Right lobe of liver (tissue), 6 donors: ENCODE measurements at regions not wholly inside any gene's neighbourhood (a gene's known extent, or its start where the extent isn't known, plus 50 kb on each side); places are given as distances from the start of the nearest gene placed in this dataset.

ENCODE experiments used
- ATAC-seq, 4 donors: fragments of 200-7000 bp; cut with Tn5 transposase; one replicate each; pipeline ENCODE4 v1.9.1; 2020; ENCODE audit warnings: mild to moderate bottlenecking in 4 of 4, moderate library complexity in 4 of 4
- DNase-seq, 3 donors: peaks; one replicate each; pipeline ENCODE4 v3.0.0-alpha.2; 2020
- H3K27ac ChIP-seq, 3 donors: fragments of 200-600 bp; one replicate each; pipeline ENCODE4 v1.8.0; 2022
- H3K27me3 ChIP-seq, 2 donors: fragments of 200-600 bp; one replicate each; pipeline ENCODE4 v1.8.0; 2022
- H3K36me3 ChIP-seq, 4 donors: fragments of 200-600 bp; sonication (generic) in 1 of 4; one replicate each; pipeline versions ENCODE4 v1.5.1 to v1.8.0; 2017 to 2022; ENCODE audit warnings: control low read depth in 1 of 4
- H3K4me1 ChIP-seq, 4 donors: fragments of 200-600 bp; sonication (generic) in 1 of 4; one replicate each; pipeline versions ENCODE4 v1.5.1 to v1.8.0; 2017 to 2022; ENCODE audit warnings: control low read depth in 1 of 4
- H3K4me3 ChIP-seq, 3 donors: fragments of 200-600 bp; one replicate each; pipeline ENCODE4 v1.8.0; 2022
- H3K9me3 ChIP-seq, 4 donors: fragments of 200-600 bp; sonication (generic) in 1 of 4; one replicate each; pipeline versions ENCODE4 v1.5.1 to v1.8.0; 2017 to 2022; ENCODE audit warnings: control low read depth in 1 of 4
- CTCF ChIP-seq, 4 donors: fragments of 200-600 bp in 3 of 4; fragments of 450-650 bp in 1 of 4; IDR thresholded peaks; one replicate each; pipeline versions ENCODE4 v1.5.1 to v1.8.0; 2016 to 2022; ENCODE audit warnings: antibody characterized with exemption in 4 of 4, mild to moderate bottlenecking in 2 of 4
- POLR2A ChIP-seq: fragments of 450-650 bp; IDR thresholded peaks from one replicate; pipeline ENCODE4 v1.6.1; 2017; ENCODE audit warnings: antibody characterized with exemption, mild to moderate bottlenecking
- WGBS: methylation state at CpG from one replicate; pipeline ENCODE4 v1.1.6; 2018; ENCODE audit warnings: low coverage, low lambda C conversion rate; ENCODE audit not compliant: insufficient coverage; ENCODE audit errors: missing lambda C conversion rate; 5-methylcytosine and 5-hydroxymethylcytosine counted together
- intact Hi-C, 2 donors: fragments of 100-400 bp; cut with DNase I; formaldehyde crosslinking; loops; one replicate each; pipeline versions ENCODE4 v1.11.2 to v1.14.1; 2022
- donor health status: DM: no; HTN: yes; CAD: no.
- donor health status: DM: no; HTN: no; CAD: no.
- donor health status: DM: no; HTN: no; CAD: no.
- donor health status: DM: no; HTN: yes; CAD: no.
- donor health status: DM: no; HTN: yes; CAD: no.

DNA sequence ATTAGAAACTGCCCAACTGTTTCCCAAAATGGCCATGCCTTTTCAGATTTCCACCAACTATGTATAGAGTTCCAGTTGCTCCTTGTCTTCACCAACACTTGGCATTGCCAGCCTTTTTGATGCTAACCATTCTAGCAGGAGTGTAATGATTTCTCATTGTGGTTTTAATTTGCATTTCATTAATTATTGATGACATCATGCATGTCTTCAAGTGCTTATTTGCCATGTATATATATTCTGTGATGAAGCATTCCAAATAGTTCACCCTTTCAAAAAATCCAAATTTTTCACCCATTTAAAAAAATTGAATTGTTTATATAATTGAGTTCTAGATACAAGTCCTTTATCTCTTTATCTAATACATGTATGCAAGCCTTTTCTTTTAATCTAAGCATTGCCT lies 245.9 kb upstream of the TNRC6C start:
- ATAC-seq (no peak), DNase-seq (no peak)
- Histone ChIP-seq H3K9me3 (no peaks in the 10 kb centered on the region), H3K4me1 (no peaks in the 10 kb centered on the region), H3K27me3 (no peaks in the 10 kb centered on the region), H3K27ac (no peak overlapping the region), H3K4me3 (no peak overlapping the region), H3K36me3 (no peaks in the 10 kb centered on the region)
- TF ChIP-seq POLR2A (no peak), CTCF (IDR thresholded peaks at IDR 0.05) (no peak)
- intact Hi-C loops: no loop called here

DNA sequence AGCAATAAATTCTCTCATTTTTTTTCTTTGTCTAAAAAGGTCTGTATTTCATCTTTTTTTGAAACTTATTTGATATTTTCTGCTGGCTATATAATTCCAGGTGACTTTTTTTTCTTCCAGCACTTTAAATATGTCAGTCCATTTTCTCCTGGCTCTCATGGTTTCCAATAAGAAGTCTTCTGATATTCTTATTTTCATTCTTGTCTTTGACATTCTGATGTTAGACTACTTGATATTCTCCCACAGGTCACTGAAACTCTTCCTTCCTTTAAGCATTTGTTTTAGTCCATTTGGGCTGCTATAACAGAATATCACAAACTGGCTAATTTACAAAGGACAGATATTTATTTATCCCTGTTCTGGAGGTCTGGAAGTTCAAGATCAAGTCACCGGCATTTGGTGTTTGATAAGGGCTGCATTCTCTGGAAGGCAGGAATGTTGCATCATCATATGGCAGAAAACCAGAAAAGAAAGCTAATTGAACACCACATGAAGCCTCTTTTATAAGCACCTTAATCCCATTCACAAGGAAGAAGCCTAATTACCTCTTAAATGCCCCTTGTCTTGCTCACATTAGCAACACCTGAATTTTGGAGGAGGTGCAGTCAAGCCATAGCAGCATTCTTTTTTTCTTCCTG lies 242.1 kb upstream of the TNRC6C start:
- no peak for TF ChIP-seq CTCF (IDR thresholded peaks at IDR 0.05)
- no peak for TF ChIP-seq POLR2A
- DNase-seq: no peak
- intact Hi-C loops: no loop called here
- no peaks in the 10 kb centered on the region for H3K27me3 ChIP-seq
- ATAC-seq: no peak
- no peaks in the 10 kb centered on the region for H3K4me1 ChIP-seq
- no peaks in the 10 kb centered on the region for H3K9me3 ChIP-seq
- WGBS: 11% methylated on average over 1 of the region's 1 CpG
- H3K4me3 ChIP-seq: no peak overlapping the region
- H3K36me3 ChIP-seq: no peaks in the 10 kb centered on the region
- no peak overlapping the region for H3K27ac ChIP-seq

- no peaks in the 10 kb centered on the region for H3K27me3 ChIP-seq
- 74% methylated on average over 11 of the region's 11 CpGs for WGBS
- H3K9me3 ChIP-seq: no peaks in the 10 kb centered on the region
- H3K4me3 ChIP-seq: no peak overlapping the region
- intact Hi-C loops: no loop called here
- no peak for ATAC-seq
- no peaks in the 10 kb centered on the region for H3K4me1 ChIP-seq
- TF ChIP-seq POLR2A: no peak
- TF ChIP-seq CTCF (IDR thresholded peaks at IDR 0.05): no peak
- no peak for DNase-seq
- H3K27ac ChIP-seq: no peak overlapping the region
- H3K36me3 ChIP-seq: no peaks in the 10 kb centered on the region
Measured at GRCh38 chr17:77717941-77718668, 240.4 kb upstream of the TNRC6C start.

- no peak for ATAC-seq
- no peak for DNase-seq
- H3K9me3 ChIP-seq: no peaks in the 10 kb centered on the region
- H3K4me3 ChIP-seq: no peak overlapping the region
- intact Hi-C loops: no loop called here
- WGBS: 63% methylated on average over 3 of the region's 10 CpGs
- H3K36me3 ChIP-seq: no peaks in the 10 kb centered on the region
- no peaks in the 10 kb centered on the region for H3K4me1 ChIP-seq
- H3K27ac ChIP-seq: no peak overlapping the region
- no peak for TF ChIP-seq CTCF (IDR thresholded peaks at IDR 0.05)
- no peak for TF ChIP-seq POLR2A
- H3K27me3 ChIP-seq: no peaks in the 10 kb centered on the region
Measured at GRCh38 chr17:77718669-77718961, 239.9 kb upstream of the TNRC6C start.
